ENCODE measurements at regions not wholly inside any gene's neighbourhood (a gene's known extent, or its start where the extent isn't known, plus 50 kb on each side); places are given as distances from the start of the nearest gene placed in this dataset.

- peaks cover under 1 to 1% of the 10 kb centered on the region in 2 donors for H3K4me1 ChIP-seq (ENCODE audit: control insufficient read depth in 1 of 2, low read depth in 2 of 2)
- TF ChIP-seq CTCF (IDR thresholded peaks at IDR 0.05), result no peak
- no peaks in the 10 kb centered on the region for H3K27me3 ChIP-seq (replicated peaks; ENCODE audit: insufficient read depth)
- H3K36me3 ChIP-seq, result no peaks in the 10 kb centered on the region
- ATAC-seq (ENCODE audit: insufficient number of reproducible peaks, low FRiP score, low read depth) (no peak), DNase-seq (ENCODE audit: low spot score) (no peak)
- H3K4me3 ChIP-seq, result no peak overlapping the region
- H3K9me3 ChIP-seq, result no peaks in the 10 kb centered on the region
- H3K27ac ChIP-seq, result no peak overlapping the region
Measured at GRCh38 chrX:51798701-51799100, 55.5 kb downstream of the GSPT2 start.

DNA sequence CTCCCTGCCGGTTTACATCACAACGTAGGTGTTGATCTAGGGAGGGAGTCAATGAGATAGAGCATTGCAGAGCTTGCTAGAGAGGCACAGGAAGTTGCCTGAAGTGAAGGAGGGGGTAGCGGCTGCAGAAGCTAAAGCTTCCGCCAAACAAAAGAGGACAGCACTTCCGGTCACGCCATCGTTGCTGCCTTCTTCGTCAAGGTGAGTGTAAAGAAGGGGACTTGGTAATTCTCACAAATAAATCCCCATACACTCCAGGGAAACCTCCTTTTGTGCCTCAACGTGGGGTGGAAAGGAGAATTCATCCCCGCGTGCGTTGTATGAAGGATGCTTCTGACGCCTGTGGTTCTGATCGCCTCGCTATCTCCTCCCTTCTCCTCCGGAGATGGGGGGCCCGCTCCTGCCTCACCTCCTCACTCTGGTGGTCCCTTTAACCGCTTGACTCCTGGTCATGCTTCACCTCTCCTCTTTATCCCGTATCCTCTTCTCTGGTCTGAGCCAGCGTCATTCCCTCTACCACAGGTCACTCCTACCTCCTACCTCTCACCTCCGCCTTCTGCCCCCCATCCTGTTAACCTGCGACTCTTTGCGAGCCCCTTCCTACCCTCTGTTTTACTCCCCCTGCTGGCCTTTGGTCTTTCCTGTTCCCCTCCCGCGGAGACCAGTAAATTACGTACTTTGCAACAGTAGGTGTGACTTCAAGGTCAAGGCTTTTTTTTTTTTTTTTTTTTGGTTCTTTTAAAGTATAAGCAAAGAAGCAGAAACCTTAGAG, 59.9 kb downstream of the GSPT2 start:
- ATAC-seq (ENCODE audit: insufficient number of reproducible peaks, low FRiP score, low read depth), result no peak
- no peaks in the 10 kb centered on the region for H3K36me3 ChIP-seq
- H3K27ac ChIP-seq, result no peak overlapping the region
- TF ChIP-seq CTCF (IDR thresholded peaks at IDR 0.05), result no peak
- peaks cover 3 to 9% of the 10 kb centered on the region in 2 donors for H3K4me1 ChIP-seq (ENCODE audit: control insufficient read depth in 1 of 2, low read depth in 2 of 2)
- peak overlapping the region; percentile 74 for H3K4me3 ChIP-seq
- no peak for DNase-seq (ENCODE audit: low spot score)
- H3K9me3 ChIP-seq, result no peaks in the 10 kb centered on the region
- H3K27me3 ChIP-seq (replicated peaks; ENCODE audit: insufficient read depth), result no peaks in the 10 kb centered on the region

DNA sequence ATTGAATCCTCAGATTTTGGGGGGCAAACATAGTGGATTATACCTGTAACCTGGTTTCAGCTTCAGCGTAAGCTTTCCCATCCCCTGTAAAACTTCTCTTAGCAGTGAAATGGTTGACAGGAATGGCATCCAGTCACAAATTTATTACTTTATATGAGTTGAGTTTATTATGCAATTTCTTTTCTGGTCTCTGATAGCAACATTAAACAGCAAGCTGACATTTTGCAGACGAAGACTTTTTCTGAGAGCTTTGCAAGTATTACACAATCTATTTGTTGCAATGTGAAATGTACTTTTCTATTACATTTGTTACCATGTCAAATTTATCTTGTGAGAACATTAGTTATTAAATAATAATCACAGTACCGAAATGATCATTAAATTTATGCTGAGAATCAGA, 60.6 kb downstream of the GSPT2 start:
- Histone ChIP-seq H3K27me3 (replicated peaks; ENCODE audit: insufficient read depth) (no peaks in the 10 kb centered on the region), H3K36me3 (no peaks in the 10 kb centered on the region), H3K27ac (no peak overlapping the region), H3K4me1 (ENCODE audit: control insufficient read depth in 1 of 2, low read depth in 2 of 2) (peaks cover 3 to 9% of the 10 kb centered on the region in 2 donors), H3K4me3 (peak overlapping the region; percentile 74), H3K9me3 (no peaks in the 10 kb centered on the region)
- no peak for ATAC-seq (ENCODE audit: insufficient number of reproducible peaks, low FRiP score, low read depth)
- no peak for DNase-seq (ENCODE audit: low spot score)
- TF ChIP-seq CTCF (IDR thresholded peaks at IDR 0.05), result no peak

DNA sequence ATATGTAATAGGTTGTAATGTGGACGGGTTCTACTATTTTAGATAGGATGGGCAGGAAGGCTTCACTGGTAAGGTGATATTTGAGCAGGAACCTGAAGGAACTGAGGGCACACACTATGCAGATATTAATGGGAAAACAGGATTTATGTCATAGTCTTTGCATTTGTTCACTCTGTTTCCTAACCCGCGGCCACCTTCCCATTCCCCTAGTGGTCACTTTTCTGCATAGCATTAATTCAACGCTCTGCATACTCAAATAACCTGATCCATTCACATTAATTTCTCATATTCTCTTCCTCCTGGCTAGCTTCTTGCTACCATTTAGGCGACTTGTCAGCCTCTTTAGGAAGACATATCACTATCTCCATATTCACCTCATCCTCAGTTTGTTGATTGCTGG, 61.5 kb downstream of the GSPT2 start:
- DNase-seq (ENCODE audit: low spot score) (no peak), ATAC-seq (ENCODE audit: insufficient number of reproducible peaks, low FRiP score, low read depth) (no peak)
- Histone ChIP-seq H3K9me3 (no peaks in the 10 kb centered on the region), H3K27me3 (replicated peaks; ENCODE audit: insufficient read depth) (no peaks in the 10 kb centered on the region), H3K27ac (no peak overlapping the region), H3K36me3 (no peaks in the 10 kb centered on the region), H3K4me3 (no peak overlapping the region), H3K4me1 (ENCODE audit: control insufficient read depth in 1 of 2, low read depth in 2 of 2) (peaks cover 3 to 9% of the 10 kb centered on the region in 2 donors)
- TF ChIP-seq CTCF (IDR thresholded peaks at IDR 0.05), result no peak

GRCh38 chrX:51813886-51814460, 70.7 kb downstream of the GSPT2 start:
- ATAC-seq (ENCODE audit: insufficient number of reproducible peaks, low FRiP score, low read depth) (no peak), DNase-seq (ENCODE audit: low spot score) (no peak)
- no peak overlapping the region for H3K27ac ChIP-seq
- no peaks in the 10 kb centered on the region for H3K4me1 ChIP-seq (ENCODE audit: control insufficient read depth in 1 of 2, low read depth in 2 of 2)
- no peaks in the 10 kb centered on the region for H3K9me3 ChIP-seq
- no peak overlapping the region for H3K4me3 ChIP-seq
- H3K27me3 ChIP-seq (replicated peaks; ENCODE audit: insufficient read depth), result no peaks in the 10 kb centered on the region
- H3K36me3 ChIP-seq, result no peaks in the 10 kb centered on the region
- no peak for TF ChIP-seq CTCF (IDR thresholded peaks at IDR 0.05)
